Natural killer cell treated with Interleukin-12 subunit alpha and Interleukin-12 subunit beta and Interleukin-15 and Interleukin-18, amount 100 ng/mL, for 72 hours (primary cell): ENCODE measurements at regions not wholly inside any gene's neighbourhood (a gene's known extent, or its start where the extent isn't known, plus 50 kb on each side); places are given as distances from the start of the nearest gene placed in this dataset.

ENCODE experiments used
- ATAC-seq, 2 donors: fragments of 150-1000 bp; cut with Tn5 transposase in 1 of 2; sonication (Bioruptor Pico), chemical (Tn5 transposase) in 1 of 2; 2 replicates each; pipeline ENCODE4 v1.10.0; 2021
- DNase-seq: peaks from one replicate; pipeline ENCODE4 v3.0.0; 2022; ENCODE audit warnings: low spot score
- H3K27ac Mint-ChIP-seq, 2 donors: 1 replicate in 1 of 2; 2 replicates in 1 of 2; pipeline ENCODE4 v1.8.0; 2022; ENCODE audit warnings: mixed read lengths in 2 of 2, mild to moderate bottlenecking in 1 of 2, moderate library complexity in 1 of 2
- H3K27me3 Mint-ChIP-seq, 2 donors: 1 replicate in 1 of 2; 2 replicates in 1 of 2; pipeline ENCODE4 v1.8.0; 2022; ENCODE audit warnings: mixed read lengths in 2 of 2
- H3K36me3 Mint-ChIP-seq: one replicate; pipeline ENCODE4 v1.8.0; 2022; ENCODE audit warnings: mixed read lengths
- H3K4me1 Mint-ChIP-seq, 2 donors: 1 replicate in 1 of 2; 2 replicates in 1 of 2; pipeline ENCODE4 v1.8.0; 2022; ENCODE audit warnings: low read depth in 2 of 2, mixed read lengths in 2 of 2, mild to moderate bottlenecking in 1 of 2
- H3K4me3 Mint-ChIP-seq: one replicate; pipeline ENCODE4 v1.8.0; 2022; ENCODE audit warnings: mixed read lengths
- H3K9me3 Mint-ChIP-seq: 2 replicates; pipeline ENCODE4 v1.8.0; 2022; ENCODE audit warnings: mixed read lengths

- DNase-seq (no peak), ATAC-seq (no peak)
- Mint-ChIP-seq H3K36me3 (no peaks in the 10 kb centered on the region), H3K4me1 (peaks cover 3 to 14% of the 10 kb centered on the region in 2 donors), H3K4me3 (no peak overlapping the region), H3K27ac (no peak overlapping the region), H3K27me3 (peaks cover 14 to 25% of the 10 kb centered on the region in 2 donors), H3K9me3 (no peaks in the 10 kb centered on the region)
Observed at GRCh38 chr4:159051245-159052071, 51.4 kb upstream of the RAPGEF2 start.

GRCh38 chr4:159052315-159052714, 50.6 kb upstream of the RAPGEF2 start:
- no peak overlapping the region for H3K4me3 Mint-ChIP-seq
- no peak for ATAC-seq
- peaks cover 3 to 12% of the 10 kb centered on the region in 2 donors for H3K4me1 Mint-ChIP-seq
- DNase-seq = no peak
- no peak overlapping the region for H3K27ac Mint-ChIP-seq
- H3K27me3 Mint-ChIP-seq = peaks cover 14 to 28% of the 10 kb centered on the region in 2 donors
- no peaks in the 10 kb centered on the region for H3K36me3 Mint-ChIP-seq
- H3K9me3 Mint-ChIP-seq = no peaks in the 10 kb centered on the region
